Retina (tissue), 1 donor: ENCODE measurements at regions not wholly inside any gene's neighbourhood (a gene's known extent, or its start where the extent isn't known, plus 50 kb on each side); places are given as distances from the start of the nearest gene placed in this dataset.

Source experiments
- DNase-seq: peaks from one replicate; pipeline ENCODE4 v3.0.0-alpha.2; 2016

DNA sequence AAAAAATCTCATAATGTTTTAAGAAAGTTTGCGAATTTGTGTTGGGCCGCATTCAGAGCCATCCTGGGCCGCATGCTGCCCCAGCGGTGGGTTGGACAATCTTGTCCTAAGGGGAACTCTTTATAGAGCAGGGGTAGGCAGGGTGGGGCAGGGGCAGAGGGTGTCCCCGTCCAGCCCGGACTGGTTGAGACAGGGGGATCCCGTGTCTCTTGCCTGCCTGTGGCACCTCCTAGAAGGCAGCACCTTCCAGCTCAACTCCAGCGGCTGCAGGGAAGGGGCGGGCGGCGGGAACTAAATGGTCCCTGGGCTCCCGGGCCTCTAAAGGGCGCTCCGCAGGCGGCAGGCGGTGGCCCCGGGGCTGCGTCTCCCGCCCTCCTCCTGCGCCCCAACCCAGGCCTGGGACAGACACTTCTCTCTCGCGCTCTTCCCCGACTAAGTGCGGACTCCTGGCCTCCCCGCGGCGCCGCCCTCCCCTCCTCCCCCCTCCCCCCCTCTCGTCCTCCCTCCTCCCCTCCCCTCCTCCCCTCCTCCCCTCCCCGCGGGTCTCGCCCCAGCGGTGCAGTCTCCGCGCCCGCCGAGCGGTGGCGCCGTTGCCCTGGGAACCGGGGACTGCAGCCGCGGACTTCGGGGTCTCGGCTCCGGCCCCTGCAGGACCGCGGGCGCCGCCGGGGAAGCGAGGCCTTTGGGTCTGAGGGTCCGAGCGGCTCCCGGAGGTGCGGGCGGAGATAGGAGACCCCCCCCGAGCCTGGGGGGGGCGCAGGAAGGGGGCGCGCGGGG, 132.6 kb downstream of the MRPL36 start:
- peak; percentile 77 for DNase-seq

DNA sequence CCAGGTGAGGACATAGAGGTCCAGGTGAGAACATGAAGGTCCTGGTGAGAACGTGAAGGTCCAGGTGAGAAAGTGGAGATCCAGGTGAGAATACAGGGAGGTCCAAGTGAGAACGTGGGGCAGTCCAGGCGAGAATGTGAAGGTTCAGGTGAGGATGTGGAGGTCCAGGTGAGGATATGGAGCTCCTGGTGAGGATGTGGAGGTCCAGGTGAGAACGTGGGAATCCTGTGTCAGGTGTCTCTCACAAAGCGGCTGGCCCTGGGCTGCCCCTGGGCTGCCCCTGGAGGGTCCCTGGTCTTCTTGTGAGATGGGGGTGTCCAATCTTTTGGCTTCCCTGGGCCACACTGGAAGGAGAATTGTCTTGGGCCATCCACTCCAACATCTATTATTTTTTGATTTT, 133.4 kb downstream of the MRPL36 start:
- no peak for DNase-seq

DNA sequence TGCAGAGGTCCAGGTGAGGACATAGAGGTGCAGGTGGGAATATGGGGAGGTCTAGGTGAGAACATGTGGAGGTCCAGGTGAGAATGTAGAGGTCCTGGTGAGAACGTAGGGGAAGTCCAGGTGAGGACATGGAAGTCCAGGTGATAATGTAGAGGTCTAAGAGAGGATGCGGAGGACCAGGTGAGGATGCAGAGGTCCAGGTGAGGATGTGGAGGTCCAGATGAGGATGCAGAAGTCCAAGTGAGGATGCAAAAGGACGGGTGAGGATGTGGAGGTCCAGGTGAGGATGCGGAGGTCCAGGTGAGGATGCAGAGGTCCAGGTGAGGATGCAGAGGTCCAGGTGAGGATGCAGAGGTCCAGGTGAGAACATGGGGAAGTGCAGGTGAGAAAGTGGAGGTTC, 133.8 kb downstream of the MRPL36 start:
- DNase-seq = peak; percentile 1

GRCh38 chr5:1665231-1665630, 134.4 kb downstream of the MRPL36 start:
- DNase-seq = peak; percentile 8

DNA sequence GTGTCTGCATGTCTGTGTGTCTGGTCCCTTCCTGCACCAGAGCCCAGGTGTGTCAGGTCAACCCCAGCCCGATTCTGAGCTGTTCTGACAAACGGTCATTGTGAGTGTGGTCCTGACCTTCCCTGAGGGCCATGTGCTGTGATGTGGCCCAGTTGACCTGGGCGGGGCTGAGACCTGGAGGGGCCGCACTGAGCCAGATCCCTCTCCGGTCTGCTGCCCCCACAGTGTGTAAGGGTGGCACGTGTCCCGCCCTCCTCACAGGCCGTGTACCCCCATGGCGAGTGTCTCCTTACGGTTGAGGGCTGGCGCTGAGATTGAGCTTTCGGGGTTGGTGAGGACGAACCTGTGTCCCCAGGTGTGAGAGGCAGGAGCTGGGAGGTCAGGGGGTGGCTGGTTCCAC, 136.5 kb downstream of the MRPL36 start:
- peak; percentile 1 for DNase-seq

DNA sequence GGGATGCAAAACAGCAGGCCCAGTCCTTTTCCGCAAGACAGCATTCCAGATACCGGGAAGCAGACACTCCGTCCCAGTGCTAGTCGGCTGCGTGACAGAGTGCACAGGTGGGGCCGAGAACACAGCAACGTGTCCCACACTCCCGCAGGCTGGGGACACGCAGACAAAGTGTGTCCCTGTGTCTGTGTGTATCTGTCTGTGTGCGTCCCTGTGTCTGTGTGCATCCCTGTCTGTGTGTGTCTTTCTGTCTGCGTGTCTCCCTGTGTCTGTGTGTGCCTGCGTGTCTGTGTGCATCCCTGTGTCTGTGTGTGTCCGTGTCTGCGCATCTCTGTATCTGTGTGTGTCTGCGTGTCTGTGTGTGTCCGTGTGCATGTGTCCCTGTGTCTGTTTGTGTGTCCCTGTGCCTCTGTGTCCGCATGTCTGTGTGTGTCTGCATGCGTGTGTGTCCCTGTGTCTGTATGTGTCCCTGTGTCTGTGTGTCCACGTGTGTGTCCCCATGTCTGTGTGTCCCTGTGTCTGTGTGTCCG, 137.0 kb downstream of the MRPL36 start:
- DNase-seq = peak; percentile 5

DNA sequence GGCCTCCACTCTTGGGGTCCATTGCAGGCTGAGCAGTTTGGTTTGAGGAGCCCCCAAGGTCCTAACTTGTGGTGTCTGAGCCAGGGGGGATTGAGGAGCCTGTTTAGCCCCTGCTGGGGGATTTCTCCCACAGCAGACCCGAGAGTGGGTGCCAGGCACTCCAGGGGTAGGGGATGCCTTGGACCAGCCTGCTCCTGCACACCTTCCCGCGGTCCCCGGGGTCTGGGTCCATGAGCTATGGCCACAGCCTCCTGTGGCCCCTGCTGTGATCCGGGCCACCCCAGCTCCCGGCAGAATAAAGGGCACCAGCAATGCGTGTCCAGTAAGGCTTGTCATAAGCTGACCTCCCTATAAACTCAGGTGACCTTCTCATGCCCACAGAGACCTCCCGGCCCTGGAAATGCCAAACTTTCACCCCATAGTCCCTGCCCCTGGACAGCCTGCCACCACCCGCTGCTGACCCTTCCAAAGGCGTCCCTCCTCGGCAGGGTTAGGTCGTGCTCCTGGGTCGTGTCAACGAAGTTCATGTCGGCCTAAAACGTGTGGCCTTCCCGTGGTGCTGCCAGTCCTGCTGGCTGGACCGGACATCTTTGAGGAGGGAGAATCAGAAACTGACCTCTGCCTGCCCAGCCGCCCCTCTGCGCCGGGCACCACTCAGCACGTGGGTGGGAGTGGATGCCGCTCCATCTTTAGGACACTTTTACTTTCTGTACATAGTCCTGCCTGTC, 137.6 kb downstream of the MRPL36 start:
- peak; percentile 2 for DNase-seq

DNA sequence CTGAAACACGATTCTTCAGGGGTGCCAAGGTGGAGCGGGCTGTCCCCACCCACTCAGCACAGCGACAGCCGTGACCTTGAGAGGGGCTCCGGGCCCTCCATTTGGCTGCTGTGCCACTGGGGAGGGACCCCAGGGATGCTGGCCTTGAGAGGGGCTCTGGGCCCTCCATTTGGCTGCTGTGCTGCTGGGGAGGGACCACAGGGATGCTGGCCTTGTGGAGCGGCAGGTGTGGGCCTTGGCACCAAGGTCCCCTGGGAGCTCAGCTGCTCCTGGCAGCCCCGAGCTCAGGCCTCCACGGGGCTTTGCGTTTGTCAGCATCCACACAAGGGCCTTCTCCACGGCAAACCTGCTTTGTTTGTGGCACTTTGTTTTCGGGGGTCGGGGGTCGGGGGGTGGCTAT, 137.6 kb upstream of the LPCAT1 start:
- DNase-seq = no peak

DNA sequence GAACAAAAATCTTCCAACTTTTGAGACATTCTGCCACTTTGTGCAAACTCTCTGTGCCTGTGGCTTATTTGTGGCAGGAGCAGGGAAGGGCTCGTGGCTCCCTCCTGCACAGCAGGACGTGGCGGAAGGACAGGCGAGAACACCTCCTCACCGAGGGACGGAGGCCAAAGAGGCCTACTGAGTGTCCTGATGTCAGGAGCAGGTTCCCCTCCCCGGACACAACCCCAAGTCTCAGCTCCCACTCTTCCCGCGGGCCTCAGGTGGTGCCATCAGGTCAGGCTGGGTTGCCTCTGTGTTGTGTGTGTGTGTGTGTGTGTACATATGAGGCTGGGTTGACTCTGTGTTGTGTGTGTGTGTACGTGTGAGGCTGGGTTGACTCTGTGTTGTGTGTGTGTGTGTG, 136.8 kb upstream of the LPCAT1 start:
- peak; percentile 8 for DNase-seq

GRCh38 chr5:1660001-1660400, 136.2 kb upstream of the LPCAT1 start:
- no peak for DNase-seq

DNA sequence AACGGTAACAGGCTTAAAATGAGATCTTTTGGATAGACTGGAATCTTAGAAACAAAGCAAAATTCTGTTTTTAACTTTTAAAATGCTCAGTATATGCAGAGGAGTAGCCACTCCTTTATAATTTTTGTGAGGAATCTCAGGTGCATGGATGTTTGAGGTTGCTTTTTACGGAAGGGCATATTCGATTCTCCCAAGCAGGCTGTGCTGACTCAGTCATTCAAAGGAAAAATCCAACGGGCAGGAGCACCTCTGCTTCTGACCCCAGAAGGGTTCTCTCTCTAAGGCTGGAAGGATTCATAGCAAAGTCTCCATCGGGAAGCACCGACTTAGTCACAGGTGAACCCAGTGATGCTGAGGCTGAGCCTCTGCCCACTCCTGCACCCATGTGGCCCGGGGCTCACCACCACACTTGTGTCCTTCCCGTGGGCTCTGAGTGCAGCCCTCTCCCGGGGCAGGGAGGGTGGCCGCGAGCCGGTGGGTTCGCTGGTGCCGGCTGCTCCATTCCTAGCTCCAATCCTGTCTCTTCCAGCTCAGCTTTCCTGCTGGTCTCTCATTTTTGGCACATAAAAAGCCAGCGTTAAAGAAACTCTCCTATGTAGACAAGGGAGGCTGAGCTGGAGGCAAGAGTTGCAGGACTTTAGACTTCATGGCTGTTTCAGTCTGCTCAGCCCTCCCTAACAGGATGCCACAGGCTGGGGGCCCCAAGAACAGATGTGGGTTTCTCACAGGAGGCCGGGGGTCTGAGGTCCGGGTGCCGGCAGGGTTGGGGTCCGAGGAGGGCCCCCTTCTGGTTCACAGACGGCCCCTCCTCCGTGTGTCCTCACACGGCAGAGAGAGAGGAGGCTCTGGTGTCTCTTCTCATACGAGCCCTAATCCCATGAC, 135.6 kb upstream of the LPCAT1 start:
- peak; percentile 39 for DNase-seq

DNA sequence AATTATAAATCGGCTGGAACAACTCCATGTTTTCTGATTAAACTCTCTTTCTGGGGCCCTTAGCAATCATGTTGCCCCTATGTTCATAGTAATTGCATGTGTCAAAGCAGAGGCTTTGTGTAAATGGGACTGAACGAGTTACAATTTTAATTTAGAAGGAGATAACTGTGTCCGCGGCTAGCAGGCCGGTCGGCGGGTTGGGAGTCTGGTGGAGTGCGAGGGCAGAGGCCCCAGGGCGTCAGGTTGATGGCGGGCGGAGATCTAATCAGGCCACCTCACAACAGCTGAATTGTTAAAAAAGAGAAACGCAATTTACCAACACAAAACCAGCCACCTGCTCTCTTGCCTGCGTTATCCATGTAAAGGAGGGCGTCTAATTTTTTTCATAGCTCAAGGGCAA, 134.9 kb upstream of the LPCAT1 start:
- DNase-seq = peak; percentile 27

DNA sequence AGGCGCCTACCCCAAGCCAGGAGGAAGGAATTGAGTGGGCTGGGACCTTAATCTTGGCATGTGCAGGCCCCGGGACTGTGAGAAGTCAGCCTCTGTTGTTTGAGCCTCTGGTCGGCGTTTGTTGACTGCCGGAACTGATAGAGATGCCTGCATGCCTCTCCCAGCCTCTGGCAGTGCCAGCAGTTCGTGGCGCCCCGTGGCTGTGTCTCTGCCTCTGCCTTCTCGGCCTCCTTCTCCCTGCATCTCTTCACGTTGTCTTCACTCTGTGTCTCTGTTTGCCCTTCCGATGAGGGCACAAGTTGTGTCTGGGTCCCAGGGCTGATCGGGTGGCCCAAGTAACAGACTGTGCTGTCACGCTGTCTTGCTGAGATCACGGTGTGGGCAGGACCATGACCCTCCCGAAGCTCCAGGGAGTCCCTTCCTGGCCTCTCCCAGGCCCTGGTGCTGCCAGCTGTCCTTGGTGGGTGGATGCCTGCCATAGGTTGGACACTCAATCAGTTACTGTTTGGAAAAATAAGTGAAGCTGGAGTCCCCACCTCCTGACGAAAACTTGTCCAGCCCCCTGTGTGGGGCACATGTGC, 133.5 kb upstream of the LPCAT1 start:
- DNase-seq = no peak

DNA sequence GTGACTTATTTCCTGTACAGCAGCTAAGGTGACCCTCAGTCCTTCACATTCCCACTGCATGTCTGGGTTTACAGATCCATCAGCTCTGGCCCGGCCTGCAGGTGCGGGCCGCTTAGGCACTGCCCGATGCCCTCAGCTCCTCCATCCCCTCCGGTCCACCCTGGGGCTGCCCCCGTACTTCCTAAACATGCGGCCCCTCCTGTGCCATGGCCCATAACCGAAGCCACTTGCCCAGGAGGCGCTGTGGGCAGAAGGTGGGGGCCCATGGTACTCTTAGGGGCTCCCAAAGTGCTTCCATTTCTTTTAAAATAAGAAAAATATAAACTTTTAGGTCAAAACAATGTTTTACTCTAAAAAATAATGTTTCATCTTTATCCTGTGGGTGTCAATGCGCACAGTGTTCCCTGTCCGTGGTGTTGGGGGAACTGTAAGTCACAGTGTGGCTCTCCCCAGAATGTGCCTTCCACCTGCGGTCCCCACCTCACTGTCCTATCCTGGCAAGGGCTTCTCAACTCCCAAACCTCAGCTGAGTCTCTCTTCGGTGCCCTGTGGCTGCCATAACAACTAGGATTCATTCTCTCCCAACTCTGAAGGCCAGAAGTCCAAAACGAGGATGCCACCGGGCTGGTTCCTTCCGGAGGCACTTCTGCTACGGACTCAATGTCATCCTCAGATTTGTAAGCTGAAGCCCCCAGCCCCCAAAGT, 132.7 kb upstream of the LPCAT1 start:
- no peak for DNase-seq

DNA sequence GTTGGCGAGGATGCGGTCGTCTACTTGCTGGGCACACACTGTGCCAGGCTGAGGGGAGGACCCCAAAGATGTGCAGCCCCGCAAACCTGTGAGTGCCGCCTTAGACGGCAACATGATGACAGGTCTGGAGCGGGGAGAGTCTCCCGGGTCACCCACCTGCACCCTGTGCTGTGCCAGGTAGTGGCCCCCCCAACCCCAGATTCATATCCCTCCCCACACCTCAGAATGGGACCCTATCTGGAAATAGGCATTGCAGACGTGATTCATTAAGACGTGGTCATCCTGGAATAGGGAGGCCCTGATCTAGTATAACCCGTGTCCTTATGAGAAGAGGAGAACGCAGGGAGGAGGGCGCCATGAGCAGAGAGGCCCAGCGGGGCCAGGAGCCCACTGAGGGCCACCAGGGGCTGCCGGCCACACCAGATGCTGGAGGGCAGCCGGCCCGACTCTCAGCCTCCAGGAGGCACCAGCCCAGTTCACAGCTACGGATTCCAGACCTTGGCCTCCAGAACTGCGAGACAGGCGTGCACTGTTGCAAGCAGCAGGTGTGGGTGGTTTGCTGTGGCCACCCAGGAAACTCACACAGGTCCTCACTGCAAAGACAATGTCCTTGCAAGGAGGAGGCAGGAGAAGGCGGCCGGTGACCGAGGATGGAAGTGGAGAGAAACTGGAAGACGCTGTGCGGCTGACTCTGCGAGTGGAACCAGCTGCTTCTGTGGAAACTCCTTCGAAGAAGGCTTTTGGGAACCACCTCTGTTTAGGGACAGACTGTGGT, 131.9 kb upstream of the LPCAT1 start:
- DNase-seq = no peak

DNA sequence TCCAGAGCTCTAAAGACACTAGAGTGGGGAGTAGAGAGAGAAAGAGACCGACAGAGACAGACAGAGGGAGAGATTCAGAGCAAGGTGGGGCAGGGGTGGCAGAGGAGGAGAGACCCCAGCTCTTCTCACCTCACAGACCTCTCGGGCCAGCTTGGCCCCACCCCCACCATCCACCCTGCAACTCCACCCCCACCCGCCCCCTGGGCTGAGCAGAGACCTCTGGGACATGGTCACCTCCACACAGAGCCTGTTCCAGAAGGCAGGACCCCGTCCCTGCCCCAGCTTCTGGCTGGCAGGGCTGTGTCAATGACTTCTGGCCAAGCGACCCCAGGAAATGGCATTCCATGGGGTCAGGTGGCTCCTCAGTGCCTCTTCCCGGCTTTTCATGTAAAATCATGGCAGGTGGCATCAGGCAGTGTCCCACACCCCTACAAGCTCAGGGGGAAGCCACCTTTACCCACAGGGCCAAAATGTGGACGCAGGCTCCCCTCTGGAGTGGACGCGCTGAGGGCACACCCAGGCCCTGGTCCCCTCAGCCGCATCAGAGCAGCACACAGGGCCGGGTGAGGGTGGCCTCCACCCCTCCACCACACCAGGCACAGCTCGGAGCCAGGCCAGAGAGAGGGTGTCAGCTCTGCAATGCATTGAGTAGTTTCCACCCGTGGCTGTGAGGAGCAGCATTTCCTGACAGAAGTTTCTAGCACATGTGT, 131.2 kb upstream of the LPCAT1 start:
- DNase-seq = no peak

GRCh38 chr5:1653698-1654651, 130.2 kb upstream of the LPCAT1 start:
- DNase-seq = peak; percentile 65

GRCh38 chr5:1652873-1653697, 129.3 kb upstream of the LPCAT1 start:
- peak; percentile 61 for DNase-seq
